IMR-90 (cell line): ENCODE measurements at regions not wholly inside any gene's neighbourhood (a gene's known extent, or its start where the extent isn't known, plus 50 kb on each side); places are given as distances from the start of the nearest gene placed in this dataset.

ENCODE experiments used
- ATAC-seq: fragments of 200-7000 bp; cut with Tn5 transposase; 2 replicates; pipeline ENCODE4 v1.9.1; 2020; ENCODE audit warnings: low read depth, mild to moderate bottlenecking, moderate library complexity
- BruUV-seq: library from RNA; stranded (reverse); fragments of 400-500 nt; replicated peaks from 2 replicates; lab custom pipeline; 2021; lab: Mats Ljungman, UMichigan
- CTCF ChIA-PET: fragments of 300-600 bp; formaldehyde crosslinking; extraction: SDS; loops from one replicate; lab custom pipeline; 2021; ENCODE audit warnings: antibody characterized with exemption; lab: Yijun Ruan, JAX
- POLR2A ChIA-PET: fragments of 300-600 bp; sonication (Branson Sonifier 250); formaldehyde crosslinking; loops from one replicate; lab custom pipeline; 2022; ENCODE audit warnings: antibody characterized with exemption; ENCODE audit not compliant: unreplicated experiment; lab: Charles Lee
- DNase-seq: peaks from one replicate; pipeline ENCODE4 v3.0.0; 2013
- H2AFZ ChIP-seq: replicated peaks from 2 replicates; pipeline ENCODE3; 2013; ENCODE audit warnings: low read length, mild to moderate bottlenecking; ENCODE audit not compliant: poor library complexity
- H2AK5ac ChIP-seq: 2 replicates; pipeline ENCODE4 v1.6.1; 2013; ENCODE audit warnings: low read depth, low read length, inconsistent platforms
- H2AK9ac ChIP-seq: replicated peaks from 2 replicates; pipeline ENCODE3; 2013; ENCODE audit warnings: mild to moderate bottlenecking, low read depth, low read length, moderate library complexity; ENCODE audit not compliant: poor library complexity
- H2BK120ac ChIP-seq: 2 replicates; pipeline ENCODE4 v1.6.1; 2013; ENCODE audit warnings: low read depth, low read length, inconsistent platforms
- H2BK15ac ChIP-seq: 3 replicates; pipeline ENCODE4 v1.6.1; 2013; ENCODE audit warnings: low read depth, low read length, inconsistent platforms
- H2BK20ac ChIP-seq: 2 replicates; pipeline ENCODE4 v1.6.1; 2013; ENCODE audit warnings: low read depth, mild to moderate bottlenecking, inconsistent platforms, low read length, moderate library complexity
- H2BK5ac ChIP-seq: 2 replicates; pipeline ENCODE4 v1.6.1; 2013; ENCODE audit warnings: mild to moderate bottlenecking, low read depth, low read length, inconsistent platforms; ENCODE audit not compliant: poor library complexity, severe bottlenecking
- H3K14ac ChIP-seq: replicated peaks from 2 replicates; pipeline ENCODE4 v1.6.1; 2013; ENCODE audit warnings: low read depth, low read length, inconsistent platforms
- H3K18ac ChIP-seq: 2 replicates; pipeline ENCODE4 v1.6.1; 2013; ENCODE audit warnings: low read depth, low read length, control low read depth
- H3K23ac ChIP-seq: 2 replicates; pipeline ENCODE4 v1.6.1; 2013; ENCODE audit warnings: low read depth, low read length, inconsistent platforms
- H3K27ac ChIP-seq: 2 replicates; pipeline ENCODE4 v1.5.1; 2013; ENCODE audit warnings: mild to moderate bottlenecking, control low read depth, low read length; ENCODE audit not compliant: insufficient read depth
- H3K27me3 ChIP-seq: 2 replicates; pipeline ENCODE4 v1.6.1; 2013; ENCODE audit warnings: low read length; ENCODE audit not compliant: control insufficient read depth, insufficient read depth
- H3K36me3 ChIP-seq: 2 replicates; pipeline ENCODE4 v1.6.1; 2013; ENCODE audit warnings: low read length, mixed read lengths; ENCODE audit not compliant: control insufficient read depth, insufficient read depth
- H3K4ac ChIP-seq: 2 replicates; pipeline ENCODE4 v1.6.1; 2013; ENCODE audit warnings: low read depth, low read length, inconsistent platforms
- H3K4me1 ChIP-seq: 2 replicates; pipeline ENCODE4 v1.6.1; 2013; ENCODE audit warnings: low read length, mixed read lengths; ENCODE audit not compliant: control insufficient read depth, insufficient read depth
- H3K4me2 ChIP-seq: 2 replicates; pipeline ENCODE4 v1.6.1; 2013; ENCODE audit warnings: low read depth, mild to moderate bottlenecking, control low read depth, low read length, moderate library complexity
- H3K4me3 ChIP-seq: 2 replicates; pipeline ENCODE4 v1.5.1; 2013; ENCODE audit warnings: low read depth, mild to moderate bottlenecking, control low read depth, low read length, moderate library complexity; ENCODE audit not compliant: insufficient read depth
- H3K56ac ChIP-seq: 2 replicates; pipeline ENCODE4 v1.6.1; 2013; ENCODE audit warnings: low read length, inconsistent platforms; ENCODE audit not compliant: insufficient read depth; ENCODE audit errors: extremely low read depth
- H3K79me1 ChIP-seq, 2 experiments: 2 replicates each; pipeline ENCODE4 v1.6.1; 2013; ENCODE audit warnings: low read length in 2 of 2, inconsistent platforms in 1 of 2, low read depth in 1 of 2
- H3K9ac ChIP-seq: 2 replicates; pipeline ENCODE4 v1.6.1; 2013; ENCODE audit warnings: low read depth, low read length, control low read depth
- H3K9me1 ChIP-seq: 2 replicates; pipeline ENCODE4 v1.6.1; 2013; ENCODE audit warnings: low read length, inconsistent platforms; ENCODE audit not compliant: insufficient read depth
- H3K9me3 ChIP-seq: 2 replicates; pipeline ENCODE4 v1.6.1; 2013; ENCODE audit warnings: low read length; ENCODE audit not compliant: control insufficient read depth, insufficient read depth
- H4K20me1 ChIP-seq: 2 replicates; pipeline ENCODE4 v1.6.1; 2013; ENCODE audit warnings: low read length, inconsistent platforms; ENCODE audit not compliant: insufficient read depth
- H4K5ac ChIP-seq: 2 replicates; pipeline ENCODE4 v1.6.1; 2013; ENCODE audit warnings: mild to moderate bottlenecking, low read depth, low read length, control low read depth
- H4K8ac ChIP-seq, 2 experiments: 2 replicates each; pipeline ENCODE4 v1.6.1; 2013; ENCODE audit warnings: low read depth in 2 of 2, low read length in 2 of 2, control low read depth in 1 of 2, inconsistent platforms in 1 of 2
- H4K91ac ChIP-seq: 2 replicates; pipeline ENCODE4 v1.6.1; 2013; ENCODE audit warnings: low read depth, low read length, inconsistent platforms; ENCODE audit not compliant: insufficient read depth
- BHLHE40 ChIP-seq: fragments of 150-350 bp; IDR thresholded peaks from 2 replicates; pipeline ENCODE4 v1.6.1; 2016; ENCODE audit warnings: mild to moderate bottlenecking, low read depth, low read length
- CEBPB ChIP-seq: IDR thresholded peaks from 2 replicates; pipeline ENCODE4 v1.6.1; 2012; ENCODE audit warnings: low read depth, low read length, improper control_type of control experiment
- CHD1 ChIP-seq: IDR thresholded peaks from 2 replicates; pipeline ENCODE4 v1.6.1; 2012; ENCODE audit warnings: low read depth, low read length, improper control_type of control experiment
- CTCF ChIP-seq: conservative IDR thresholded peaks from 2 replicates; pipeline ENCODE4 v1.5.1; 2012; ENCODE audit warnings: mild to moderate bottlenecking, low read depth, low read length, improper control_type of control experiment
- FOS ChIP-seq: fragments of 150-350 bp; IDR thresholded peaks from 2 replicates; pipeline ENCODE4 v1.6.1; 2016; ENCODE audit warnings: low read depth, low read length
- MAFK ChIP-seq: IDR thresholded peaks from 2 replicates; pipeline ENCODE4 v1.6.1; 2012; ENCODE audit warnings: low read depth, low read length, improper control_type of control experiment
- MAZ ChIP-seq: IDR thresholded peaks from 2 replicates; pipeline ENCODE4 v1.6.1; 2012; ENCODE audit warnings: low read depth, mild to moderate bottlenecking, low read length, improper control_type of control experiment, moderate library complexity, borderline replicate concordance
- MXI1 ChIP-seq: IDR thresholded peaks from 2 replicates; pipeline ENCODE4 v1.6.1; 2012; ENCODE audit warnings: low read depth, mild to moderate bottlenecking, low read length, moderate library complexity, borderline replicate concordance
- NFE2L2 ChIP-seq: fragments of 150-350 bp; IDR thresholded peaks from 2 replicates; pipeline ENCODE4 v1.6.1; 2016; ENCODE audit warnings: low read depth, mild to moderate bottlenecking, low read length
- POLR2A ChIP-seq: IDR thresholded peaks from 2 replicates; pipeline ENCODE4 v1.6.1; 2012; ENCODE audit warnings: mild to moderate bottlenecking, low read depth, low read length
- RAD21 ChIP-seq: IDR thresholded peaks from 2 replicates; pipeline ENCODE4 v1.6.1; 2012; ENCODE audit warnings: low read length, improper control_type of control experiment
- RCOR1 ChIP-seq: IDR thresholded peaks from 2 replicates; pipeline ENCODE4 v1.6.1; 2012; ENCODE audit warnings: mild to moderate bottlenecking, low read length, improper control_type of control experiment; ENCODE audit not compliant: insufficient replicate concordance
- RFX5 ChIP-seq: IDR thresholded peaks from 2 replicates; pipeline ENCODE4 v1.8.0; 2012; ENCODE audit warnings: low read depth, mild to moderate bottlenecking, low read length, moderate library complexity
- SMC3 ChIP-seq: fragments of 150-350 bp; IDR thresholded peaks from 2 replicates; pipeline ENCODE4 v1.6.1; 2016; ENCODE audit warnings: low read depth, mild to moderate bottlenecking, antibody characterized with exemption, low read length, moderate library complexity
- USF2 ChIP-seq: fragments of 150-350 bp; IDR thresholded peaks from 2 replicates; pipeline ENCODE4 v1.6.1; 2017; ENCODE audit warnings: mild to moderate bottlenecking, antibody characterized with exemption, low read length, low read depth
- WGBS, 2 experiments: methylation state at CpG; one replicate each; pipeline versions ENCODE4 v1.1.5 to v1.1.7; 2013; ENCODE audit warnings: missing lambda C conversion rate in 2 of 2; ENCODE audit not compliant: insufficient read length in 1 of 2; ENCODE audit errors: extremely low coverage in 2 of 2; 5-methylcytosine and 5-hydroxymethylcytosine counted together
- dilution Hi-C: fragments of 300-500 bp; cut with HindIII; formaldehyde crosslinking; loops from one replicate; pipeline ENCODE4 v1.14.3; 2018; ENCODE audit warnings: low sequenced_read_pairs; ENCODE audit not compliant: unreplicated experiment
- in situ Hi-C: fragments of 300-500 bp; cut with MboI; formaldehyde crosslinking; loops from 3 replicates; pipeline ENCODE4 v1.14.3; 2019; ENCODE audit warnings: low sequenced_read_pairs, inconsistent platforms, mixed read lengths
- intact Hi-C: fragments of 100-400 bp; cut with micrococcal nuclease; formaldehyde crosslinking; loops from 2 replicates; pipeline ENCODE4 v1.10.0; 2022
- TF ChIP-seq, protein P1 (sequence below): fragments of 150-350 bp; IDR thresholded peaks from 2 replicates; pipeline ENCODE4 v1.6.1; 2016; ENCODE audit warnings: low read depth, mild to moderate bottlenecking, low read length, moderate library complexity, borderline replicate concordance

- no peaks in the 10 kb centered on the region for H3K4me1 ChIP-seq
- H3K79me1 ChIP-seq, result no peaks in the 10 kb centered on the region
- no TSS peak for BruUV-seq
- no peak overlapping the region for H3K56ac ChIP-seq
- H3K4me3 ChIP-seq, result no peak overlapping the region
- no peak overlapping the region for H3K27ac ChIP-seq
- no peak overlapping the region for H3K4ac ChIP-seq
- no peak overlapping the region for H4K8ac ChIP-seq
- H3K23ac ChIP-seq, result no peak overlapping the region
- H3K18ac ChIP-seq, result no peak overlapping the region
- H3K9me1 ChIP-seq, result no peaks in the 10 kb centered on the region
- no peaks in the 10 kb centered on the region for H4K20me1 ChIP-seq
- H3K14ac ChIP-seq, result no peak overlapping the region
- in situ Hi-C loops (no loop called here), intact Hi-C loops (loop anchor here (10.0 kb wide), 2 partner anchors 420 to 930 kb away; no protein-coding TSS in a partner anchor), dilution Hi-C loops (no loop called here)
- POLR2A ChIA-PET, result no interaction called here
- no peak overlapping the region for H2AK9ac ChIP-seq
- no peak overlapping the region for H2AFZ ChIP-seq
- H2BK15ac ChIP-seq, result no peak overlapping the region
- ATAC-seq, result no peak
- TF ChIP-seq POLR2A, result no peak
- TF ChIP-seq CEBPB, result no peak
- TF ChIP-seq NFE2L2, result no peak
- no peak for TF ChIP-seq RAD21
- no peak for TF ChIP-seq RFX5
- TF ChIP-seq SMC3, result no peak
- no peak for TF ChIP-seq MXI1
- TF ChIP-seq MAZ, result no peak
- no peak for TF ChIP-seq MAFK
- no peak for TF ChIP-seq USF2
- no peak for TF ChIP-seq FOS
- no peak for TF ChIP-seq CTCF
- no peak for TF ChIP-seq RCOR1
- TF ChIP-seq, protein P1, sequence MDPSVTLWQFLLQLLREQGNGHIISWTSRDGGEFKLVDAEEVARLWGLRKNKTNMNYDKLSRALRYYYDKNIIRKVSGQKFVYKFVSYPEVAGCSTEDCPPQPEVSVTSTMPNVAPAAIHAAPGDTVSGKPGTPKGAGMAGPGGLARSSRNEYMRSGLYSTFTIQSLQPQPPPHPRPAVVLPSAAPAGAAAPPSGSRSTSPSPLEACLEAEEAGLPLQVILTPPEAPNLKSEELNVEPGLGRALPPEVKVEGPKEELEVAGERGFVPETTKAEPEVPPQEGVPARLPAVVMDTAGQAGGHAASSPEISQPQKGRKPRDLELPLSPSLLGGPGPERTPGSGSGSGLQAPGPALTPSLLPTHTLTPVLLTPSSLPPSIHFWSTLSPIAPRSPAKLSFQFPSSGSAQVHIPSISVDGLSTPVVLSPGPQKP, result no peak
- TF ChIP-seq CHD1, result no peak
- no peak for TF ChIP-seq BHLHE40
- no peak overlapping the region for H3K4me2 ChIP-seq
- H3K9ac ChIP-seq, result no peak overlapping the region
- H3K27me3 ChIP-seq, result no peaks in the 10 kb centered on the region
- H2BK120ac ChIP-seq, result no peak overlapping the region
- no peaks in the 10 kb centered on the region for H3K36me3 ChIP-seq
- H2AK5ac ChIP-seq, result no peak overlapping the region
- H4K5ac ChIP-seq, result no peak overlapping the region
- CTCF ChIA-PET, result no interaction called here
- WGBS, 2 experiments, result no CpG with 5 or more reads among the region's 1 CpG
- no peak overlapping the region for H2BK5ac ChIP-seq
- no peak overlapping the region for H4K91ac ChIP-seq
- no peak overlapping the region for H2BK20ac ChIP-seq
- no peaks in the 10 kb centered on the region for H3K9me3 ChIP-seq
- no peak for DNase-seq
Observed at GRCh38 chr5:91925249-91925648, 542.1 kb upstream of the ARRDC3 start.
